A673 (cell line): ENCODE measurements at regions not wholly inside any gene's neighbourhood (a gene's known extent, or its start where the extent isn't known, plus 50 kb on each side); places are given as distances from the start of the nearest gene placed in this dataset.

Source experiments
- BruUV-seq: library from RNA; stranded (reverse); fragments of 400-500 nt; replicated peaks from 2 replicates; lab custom pipeline; 2021; lab: Mats Ljungman, UMichigan
- CTCF ChIA-PET: fragments of 300-600 bp; sonication (Branson Sonifier 250); formaldehyde crosslinking; loops from one replicate; lab custom pipeline; 2022; ENCODE audit warnings: antibody characterized with exemption; lab: Charles Lee
- POLR2A ChIA-PET: fragments of 300-600 bp; sonication (Branson Sonifier 250); formaldehyde crosslinking; loops from one replicate; lab custom pipeline; 2022; ENCODE audit warnings: antibody characterized with exemption; ENCODE audit not compliant: low non-redundant PET; lab: Charles Lee
- DNase-seq: peaks from one replicate; pipeline ENCODE4 v3.0.0-alpha.2; 2015; ENCODE audit warnings: low spot score
- H3K27ac ChIP-seq: fragments of 200-600 bp; sonication (generic); 2 replicates; pipeline ENCODE4 v1.5.1; 2016; ENCODE audit warnings: mixed run types, low read depth, mild to moderate bottlenecking, mixed read lengths, antibody characterized with exemption, low read length; ENCODE audit not compliant: poor library complexity, severe bottlenecking
- H3K27me3 ChIP-seq: fragments of 200-600 bp; sonication (generic); replicated peaks from 2 replicates; pipeline ENCODE4 v1.6.1; 2017; ENCODE audit warnings: mixed run types, low read depth, mild to moderate bottlenecking, mixed read lengths, antibody characterized with exemption, low read length; ENCODE audit not compliant: insufficient read depth, poor library complexity
- H3K36me3 ChIP-seq: fragments of 200-600 bp; sonication (generic); 2 replicates; pipeline ENCODE4 v1.6.1; 2016; ENCODE audit warnings: mixed run types, mild to moderate bottlenecking, mixed read lengths, antibody characterized with exemption, low read length; ENCODE audit not compliant: insufficient read depth, poor library complexity, severe bottlenecking
- H3K4me1 ChIP-seq: fragments of 200-600 bp; sonication (generic); 2 replicates; pipeline ENCODE4 v1.6.1; 2017; ENCODE audit warnings: mixed run types, mild to moderate bottlenecking, mixed read lengths, antibody characterized with exemption, low read length; ENCODE audit not compliant: insufficient read depth, poor library complexity, severe bottlenecking
- H3K4me3 ChIP-seq: fragments of 200-600 bp; sonication (generic); 2 replicates; pipeline ENCODE4 v1.5.1; 2016; ENCODE audit warnings: low read depth, mixed run types, mild to moderate bottlenecking, mixed read lengths, low read length; ENCODE audit not compliant: poor library complexity, severe bottlenecking
- H3K9me3 ChIP-seq: fragments of 200-600 bp; sonication (generic); 2 replicates; pipeline ENCODE4 v1.6.1; 2016; ENCODE audit warnings: mixed run types, low read depth, mild to moderate bottlenecking, mixed read lengths, antibody characterized with exemption, low read length; ENCODE audit not compliant: poor library complexity, severe bottlenecking
- EZH2 ChIP-seq: fragments of 200-600 bp; sonication (generic); IDR thresholded peaks from 2 replicates; pipeline ENCODE4 v1.6.1; 2017; ENCODE audit warnings: borderline replicate concordance, low read depth, mild to moderate bottlenecking, mixed read lengths, antibody characterized with exemption, low read length; ENCODE audit not compliant: poor library complexity, severe bottlenecking
- intact Hi-C: fragments of 100-400 bp; cut with micrococcal nuclease; formaldehyde crosslinking; loops from one replicate; pipeline ENCODE4 v1.10.0; 2022; ENCODE audit not compliant: unreplicated experiment
- TF ChIP-seq, protein P1 (sequence below): fragments of 300-800, 200-600 bp; sonication (generic); conservative IDR thresholded peaks from 2 replicates; pipeline ENCODE4 v1.5.1; 2017; ENCODE audit warnings: low read depth, mild to moderate bottlenecking, antibody characterized with exemption, low read length, moderate library complexity, mixed read lengths

DNA sequence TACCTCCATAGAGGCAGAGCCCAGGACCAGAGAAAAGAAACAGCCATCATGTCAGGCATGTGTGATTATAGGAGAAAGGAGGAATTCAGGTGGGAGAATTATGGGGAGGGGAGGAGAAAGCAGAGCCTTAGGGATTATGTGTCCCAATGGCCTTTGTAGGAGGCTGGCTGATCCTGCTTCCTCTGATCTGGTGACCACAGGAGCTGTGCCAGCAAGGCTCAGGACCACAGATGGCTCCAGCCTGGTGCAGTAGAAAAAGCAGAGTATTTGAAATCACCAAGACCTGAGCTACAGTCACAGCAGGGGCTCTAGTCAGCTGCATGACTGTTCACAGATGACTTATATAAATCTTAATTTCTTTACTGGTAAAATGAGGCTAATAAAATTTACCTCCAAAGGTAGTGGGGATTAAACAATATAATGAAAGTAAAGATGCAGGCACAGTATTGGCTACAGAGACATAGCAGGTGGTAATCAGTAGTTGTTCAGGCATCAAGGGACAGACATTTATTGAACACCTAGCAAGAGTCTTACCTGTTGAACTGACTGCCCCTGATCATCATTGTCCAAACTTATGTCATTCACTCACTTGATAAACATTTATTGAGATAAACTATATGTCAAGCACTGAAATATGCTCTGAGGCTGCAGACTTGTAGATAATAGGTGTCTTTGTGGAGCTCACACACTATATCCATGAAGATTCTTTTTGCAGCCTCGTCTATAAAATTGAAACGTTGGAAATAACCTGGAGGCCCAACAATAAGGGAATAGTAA, 121.3 kb downstream of the MYCN start:
- Histone ChIP-seq H3K4me1 (no peaks in the 10 kb centered on the region), H3K27ac (no peak overlapping the region), H3K27me3 (no peaks in the 10 kb centered on the region), H3K9me3 (no peaks in the 10 kb centered on the region), H3K4me3 (no peak overlapping the region), H3K36me3 (no peaks in the 10 kb centered on the region)
- intact Hi-C loops = no loop called here
- CTCF ChIA-PET = no interaction called here
- no peak for DNase-seq
- BruUV-seq = no TSS peak
- POLR2A ChIA-PET = no interaction called here
- TF ChIP-seq EZH2 = no peak

DNA sequence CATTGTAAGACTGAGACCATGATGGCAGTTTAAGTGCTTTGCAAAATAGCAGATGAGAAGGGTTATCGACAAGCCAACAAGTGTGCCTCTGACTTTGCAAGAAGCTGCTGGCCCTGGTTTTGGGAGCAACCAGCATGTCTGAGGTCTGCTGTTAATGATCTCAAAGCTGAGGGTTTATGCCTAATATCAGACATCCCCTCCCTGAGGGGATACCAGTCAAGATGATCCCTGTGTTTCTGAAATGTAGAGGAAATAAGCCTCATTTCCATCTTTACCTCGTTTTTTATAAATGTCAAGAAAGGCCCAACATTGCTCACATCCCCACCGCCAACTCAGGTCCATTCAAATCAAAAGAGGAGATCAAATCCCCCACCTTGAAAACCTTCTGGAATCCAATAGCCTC, 120.6 kb downstream of the MYCN start:
- DNase-seq = no peak
- TF ChIP-seq, protein P1, sequence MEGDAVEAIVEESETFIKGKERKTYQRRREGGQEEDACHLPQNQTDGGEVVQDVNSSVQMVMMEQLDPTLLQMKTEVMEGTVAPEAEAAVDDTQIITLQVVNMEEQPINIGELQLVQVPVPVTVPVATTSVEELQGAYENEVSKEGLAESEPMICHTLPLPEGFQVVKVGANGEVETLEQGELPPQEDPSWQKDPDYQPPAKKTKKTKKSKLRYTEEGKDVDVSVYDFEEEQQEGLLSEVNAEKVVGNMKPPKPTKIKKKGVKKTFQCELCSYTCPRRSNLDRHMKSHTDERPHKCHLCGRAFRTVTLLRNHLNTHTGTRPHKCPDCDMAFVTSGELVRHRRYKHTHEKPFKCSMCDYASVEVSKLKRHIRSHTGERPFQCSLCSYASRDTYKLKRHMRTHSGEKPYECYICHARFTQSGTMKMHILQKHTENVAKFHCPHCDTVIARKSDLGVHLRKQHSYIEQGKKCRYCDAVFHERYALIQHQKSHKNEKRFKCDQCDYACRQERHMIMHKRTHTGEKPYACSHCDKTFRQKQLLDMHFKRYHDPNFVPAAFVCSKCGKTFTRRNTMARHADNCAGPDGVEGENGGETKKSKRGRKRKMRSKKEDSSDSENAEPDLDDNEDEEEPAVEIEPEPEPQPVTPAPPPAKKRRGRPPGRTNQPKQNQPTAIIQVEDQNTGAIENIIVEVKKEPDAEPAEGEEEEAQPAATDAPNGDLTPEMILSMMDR = no peak
- TF ChIP-seq EZH2 = no peak
- ChIA-PET CTCF (no interaction called here), POLR2A (no interaction called here)
- intact Hi-C loops = no loop called here
- no TSS peak for BruUV-seq
- no peaks in the 10 kb centered on the region for H3K27me3 ChIP-seq
- H3K36me3 ChIP-seq = no peaks in the 10 kb centered on the region
- no peak overlapping the region for H3K27ac ChIP-seq
- no peaks in the 10 kb centered on the region for H3K4me1 ChIP-seq
- no peaks in the 10 kb centered on the region for H3K9me3 ChIP-seq
- H3K4me3 ChIP-seq = no peak overlapping the region

DNA sequence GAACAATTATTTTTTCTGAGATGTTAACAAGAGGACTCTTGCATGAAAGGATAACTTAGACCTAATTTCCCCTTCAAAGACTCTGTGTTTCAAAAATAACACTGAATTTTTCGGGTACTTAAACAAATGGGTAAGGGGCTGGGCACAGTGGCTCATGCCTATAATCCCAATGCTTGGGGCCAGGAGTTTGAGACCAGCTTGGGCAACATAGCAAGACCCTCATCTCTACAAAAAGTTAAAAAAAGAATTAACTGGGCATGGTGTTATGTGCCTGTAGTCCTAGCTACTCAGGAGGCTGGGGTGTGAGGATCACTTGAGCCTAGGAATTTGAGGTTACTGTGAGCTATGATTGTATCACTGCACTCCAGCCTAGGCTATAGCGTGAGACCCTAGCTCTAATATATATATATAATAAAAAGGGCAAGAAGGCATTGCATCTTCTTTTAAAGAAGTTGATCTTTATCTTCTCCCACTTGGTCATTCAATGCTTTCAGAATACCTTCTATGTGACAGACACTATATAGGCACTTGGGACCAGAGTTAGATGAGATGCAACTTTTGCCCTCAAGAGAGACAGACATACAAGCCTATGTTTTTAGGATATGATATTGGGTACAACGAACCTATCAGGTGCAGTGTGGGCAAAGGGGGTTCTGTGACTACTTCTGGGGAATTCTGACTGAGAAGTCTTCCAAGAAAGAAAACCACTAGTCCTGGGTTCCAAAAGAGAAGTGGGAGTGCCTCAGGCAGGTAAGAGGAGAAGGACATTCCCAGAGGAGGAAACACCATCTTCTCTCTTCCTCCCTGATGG, 120.0 kb downstream of the MYCN start:
- no TSS peak for BruUV-seq
- Histone ChIP-seq H3K9me3 (no peaks in the 10 kb centered on the region), H3K27me3 (no peaks in the 10 kb centered on the region), H3K4me1 (no peaks in the 10 kb centered on the region), H3K27ac (no peak overlapping the region), H3K4me3 (no peak overlapping the region), H3K36me3 (no peaks in the 10 kb centered on the region)
- ChIA-PET CTCF (no interaction called here), POLR2A (no interaction called here)
- TF ChIP-seq, protein P1 = no peak
- TF ChIP-seq EZH2 = no peak
- intact Hi-C loops = no loop called here
- no peak for DNase-seq
